ENCODE measurements at regions not wholly inside any gene's neighbourhood (a gene's known extent, or its start where the extent isn't known, plus 50 kb on each side); places are given as distances from the start of the nearest gene placed in this dataset.

DNA sequence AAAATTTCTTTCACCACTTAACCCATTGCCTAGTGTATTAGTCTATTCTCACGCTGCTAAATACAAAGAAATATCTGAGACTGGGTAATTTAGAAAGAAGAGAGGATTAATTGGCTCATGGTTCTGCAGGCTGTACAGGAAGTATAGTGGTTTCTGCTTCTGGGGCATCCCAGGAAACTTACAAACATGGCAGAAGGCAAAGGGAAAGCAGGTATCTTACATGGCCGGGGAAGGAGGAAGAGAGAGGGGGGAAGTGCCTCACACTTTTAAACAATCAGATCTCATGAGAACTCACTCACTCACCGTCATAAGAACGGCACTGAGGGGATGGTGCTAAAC, 931.4 kb upstream of the SOX9 start:
- Histone ChIP-seq H3K27ac (no peak overlapping the region), H3K36me3 (no peaks in the 10 kb centered on the region), H3K27me3 (no peaks in the 10 kb centered on the region), H3K4me1 (no peaks in the 10 kb centered on the region), H3K9me3 (no peaks in the 10 kb centered on the region), H3K4me3 (no peak overlapping the region)
- TF ChIP-seq, protein P1, sequence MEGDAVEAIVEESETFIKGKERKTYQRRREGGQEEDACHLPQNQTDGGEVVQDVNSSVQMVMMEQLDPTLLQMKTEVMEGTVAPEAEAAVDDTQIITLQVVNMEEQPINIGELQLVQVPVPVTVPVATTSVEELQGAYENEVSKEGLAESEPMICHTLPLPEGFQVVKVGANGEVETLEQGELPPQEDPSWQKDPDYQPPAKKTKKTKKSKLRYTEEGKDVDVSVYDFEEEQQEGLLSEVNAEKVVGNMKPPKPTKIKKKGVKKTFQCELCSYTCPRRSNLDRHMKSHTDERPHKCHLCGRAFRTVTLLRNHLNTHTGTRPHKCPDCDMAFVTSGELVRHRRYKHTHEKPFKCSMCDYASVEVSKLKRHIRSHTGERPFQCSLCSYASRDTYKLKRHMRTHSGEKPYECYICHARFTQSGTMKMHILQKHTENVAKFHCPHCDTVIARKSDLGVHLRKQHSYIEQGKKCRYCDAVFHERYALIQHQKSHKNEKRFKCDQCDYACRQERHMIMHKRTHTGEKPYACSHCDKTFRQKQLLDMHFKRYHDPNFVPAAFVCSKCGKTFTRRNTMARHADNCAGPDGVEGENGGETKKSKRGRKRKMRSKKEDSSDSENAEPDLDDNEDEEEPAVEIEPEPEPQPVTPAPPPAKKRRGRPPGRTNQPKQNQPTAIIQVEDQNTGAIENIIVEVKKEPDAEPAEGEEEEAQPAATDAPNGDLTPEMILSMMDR (IDR thresholded peaks at IDR 0.05): no peak
- no peak for DNase-seq
- intact Hi-C loops (cut with DNase I; ENCODE audit: low total_unique reads): no loop called here

DNA sequence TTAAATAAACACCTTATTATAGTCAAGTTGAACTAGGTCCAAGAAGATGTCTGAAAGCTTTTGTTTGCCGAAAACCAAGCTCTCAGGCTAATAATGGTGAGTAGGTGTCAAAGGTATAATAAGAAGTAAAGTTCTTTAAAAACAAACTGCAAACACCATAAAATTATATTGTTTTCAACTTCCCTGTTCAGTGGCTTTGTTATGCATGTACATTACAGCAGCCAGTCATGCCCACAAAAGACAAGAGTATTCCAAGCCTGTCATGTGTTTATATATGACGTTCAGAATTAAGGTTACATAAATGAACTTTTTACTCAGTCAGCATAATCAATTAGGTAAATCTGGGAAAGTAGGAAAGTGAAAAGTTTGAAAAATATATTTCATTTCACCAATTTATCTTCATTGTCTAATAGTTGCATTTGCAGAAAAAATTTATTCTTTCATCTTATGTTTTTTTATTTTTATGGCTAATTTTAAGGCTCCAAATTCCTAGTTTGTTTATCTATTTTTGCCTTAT, 928.7 kb upstream of the SOX9 start:
- TF ChIP-seq, protein P1 (IDR thresholded peaks at IDR 0.05): no peak
- Histone ChIP-seq H3K4me3 (no peak overlapping the region), H3K36me3 (no peaks in the 10 kb centered on the region), H3K4me1 (no peaks in the 10 kb centered on the region), H3K27me3 (no peaks in the 10 kb centered on the region), H3K9me3 (no peaks in the 10 kb centered on the region), H3K27ac (no peak overlapping the region)
- intact Hi-C loops (cut with DNase I; ENCODE audit: low total_unique reads): no loop called here
- DNase-seq: no peak

DNA sequence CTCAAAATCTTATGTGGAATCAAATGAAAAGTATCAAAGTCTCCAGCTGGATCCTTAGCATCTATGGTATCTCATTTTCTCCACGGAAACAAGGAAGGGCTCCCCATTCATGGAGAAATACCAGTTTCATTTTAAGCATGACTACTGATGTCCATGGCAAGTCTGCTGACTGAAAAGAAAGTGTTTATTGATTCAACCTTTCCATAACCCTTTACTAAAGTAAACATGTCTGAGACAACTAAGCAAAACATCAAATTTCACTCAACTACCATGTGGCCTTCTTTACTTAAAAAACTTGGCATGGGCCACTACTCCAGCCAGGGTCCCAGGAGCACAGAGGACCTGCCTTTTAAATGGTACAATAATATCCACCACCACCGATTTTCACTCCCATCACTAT, 928.0 kb upstream of the SOX9 start:
- Histone ChIP-seq H3K4me3 (no peak overlapping the region), H3K9me3 (no peaks in the 10 kb centered on the region), H3K4me1 (no peaks in the 10 kb centered on the region), H3K36me3 (no peaks in the 10 kb centered on the region), H3K27me3 (no peaks in the 10 kb centered on the region), H3K27ac (no peak overlapping the region)
- intact Hi-C loops (cut with DNase I; ENCODE audit: low total_unique reads): no loop called here
- TF ChIP-seq, protein P1 (IDR thresholded peaks at IDR 0.05): no peak
- no peak for DNase-seq

DNA sequence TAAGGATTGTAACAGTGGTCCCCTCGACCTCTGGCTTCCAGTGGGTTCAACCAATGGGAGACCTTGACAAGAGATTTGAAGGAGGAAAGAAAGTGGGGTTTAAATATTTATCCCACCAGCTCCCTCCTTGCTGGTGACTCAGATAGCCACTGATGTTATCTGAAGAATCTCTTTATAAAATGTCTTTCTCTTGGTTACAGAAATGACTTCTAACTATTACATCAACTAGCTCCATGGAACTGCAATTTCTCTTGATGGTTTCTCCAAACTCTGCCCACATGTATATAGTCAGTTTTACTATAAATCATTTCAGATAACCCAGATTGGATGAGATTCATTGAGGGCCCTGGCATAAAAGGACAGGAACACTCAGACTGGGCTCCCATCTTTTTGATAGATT, 920.2 kb upstream of the SOX9 start:
- TF ChIP-seq, protein P1 (IDR thresholded peaks at IDR 0.05): no peak
- Histone ChIP-seq H3K4me3 (no peak overlapping the region), H3K4me1 (peaks cover 0 to 5% (median 0%) of the 10 kb centered on the region in 4 donors), H3K27ac (no peak overlapping the region), H3K27me3 (no peaks in the 10 kb centered on the region), H3K36me3 (no peaks in the 10 kb centered on the region), H3K9me3 (no peaks in the 10 kb centered on the region)
- no peak for DNase-seq
- intact Hi-C loops (cut with DNase I; ENCODE audit: low total_unique reads): no loop called here

DNA sequence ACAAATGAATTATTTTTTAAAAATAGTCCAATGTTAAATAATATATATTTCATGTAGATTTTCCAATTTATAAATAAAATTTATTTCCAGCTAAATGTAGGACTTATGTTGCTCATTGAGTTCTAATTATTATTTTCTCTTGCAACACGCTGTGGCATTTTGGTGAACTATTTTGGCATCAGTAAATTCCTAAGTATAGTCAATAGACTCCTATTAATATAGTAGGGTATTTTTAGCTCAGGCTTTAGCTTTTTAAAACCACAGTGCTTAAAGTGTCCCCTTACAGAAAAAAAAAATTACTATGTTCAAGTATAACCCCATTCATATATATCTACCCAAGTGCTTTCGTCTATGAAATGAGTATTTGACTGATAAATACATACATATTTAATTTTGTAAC, 919.2 kb upstream of the SOX9 start:
- Histone ChIP-seq H3K36me3 (no peaks in the 10 kb centered on the region), H3K4me1 (peaks cover 0 to 5% (median 0%) of the 10 kb centered on the region in 4 donors), H3K4me3 (no peak overlapping the region), H3K27ac (no peak overlapping the region), H3K27me3 (no peaks in the 10 kb centered on the region), H3K9me3 (no peaks in the 10 kb centered on the region)
- intact Hi-C loops (cut with DNase I; ENCODE audit: low total_unique reads): no loop called here
- DNase-seq: no peak
- TF ChIP-seq, protein P1 (IDR thresholded peaks at IDR 0.05): no peak

DNA sequence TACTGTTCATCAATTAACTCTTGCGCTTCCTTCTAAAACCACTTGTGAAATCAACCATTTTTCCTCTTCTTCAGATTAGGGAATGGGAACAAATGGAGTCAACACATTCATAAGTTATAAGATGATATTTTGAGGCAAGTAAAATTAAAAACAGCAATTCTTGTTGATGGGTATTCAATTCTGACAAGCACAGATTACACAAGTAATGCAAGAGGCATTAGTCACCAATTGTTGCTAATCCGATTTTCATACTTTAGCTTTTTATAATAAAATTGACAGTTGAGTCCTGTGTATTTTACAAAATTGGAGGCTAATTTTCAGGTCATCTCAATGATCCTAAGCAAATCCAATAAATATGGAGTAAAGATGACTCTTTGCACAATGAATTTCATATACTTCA, 918.4 kb upstream of the SOX9 start:
- DNase-seq: no peak

More for the DNA sequence above, 918.4 kb upstream of the SOX9 start:
- intact Hi-C loops (cut with DNase I; ENCODE audit: low total_unique reads): no loop called here
- Histone ChIP-seq H3K27ac (no peak overlapping the region), H3K4me1 (peaks cover 0 to 5% (median 0%) of the 10 kb centered on the region in 4 donors), H3K36me3 (no peaks in the 10 kb centered on the region), H3K9me3 (no peaks in the 10 kb centered on the region), H3K4me3 (no peak overlapping the region), H3K27me3 (no peaks in the 10 kb centered on the region)
- TF ChIP-seq, protein P1 (IDR thresholded peaks at IDR 0.05): no peak

All from tibial artery (tissue), 4 donors.